Rectal smooth muscle tissue (tissue), 1 donor: ENCODE measurements at regions not wholly inside any gene's neighbourhood (a gene's known extent, or its start where the extent isn't known, plus 50 kb on each side); places are given as distances from the start of the nearest gene placed in this dataset.

ENCODE experiments used
- H3K27ac ChIP-seq: one replicate; pipeline ENCODE4 v1.7.0; 2013; ENCODE audit warnings: low read depth, low read length, inconsistent platforms
- H3K27me3 ChIP-seq: one replicate; pipeline ENCODE4 v1.7.0; 2013; ENCODE audit warnings: low read length; ENCODE audit not compliant: control insufficient read depth, insufficient read depth
- H3K36me3 ChIP-seq: one replicate; pipeline ENCODE4 v1.7.0; 2013; ENCODE audit warnings: low read length; ENCODE audit not compliant: control insufficient read depth, insufficient read depth
- H3K4me1 ChIP-seq: one replicate; pipeline ENCODE4 v1.7.0; 2013; ENCODE audit warnings: low read length; ENCODE audit not compliant: control insufficient read depth, insufficient read depth
- H3K4me3 ChIP-seq: one replicate; pipeline ENCODE4 v1.7.0; 2013; ENCODE audit warnings: low read length
- H3K9ac ChIP-seq: one replicate; pipeline ENCODE4 v1.7.0; 2013; ENCODE audit warnings: low read length

- Histone ChIP-seq H3K4me3 (no peak overlapping the region), H3K27me3 (no peaks in the 10 kb centered on the region), H3K9ac (no peak overlapping the region), H3K36me3 (no peaks in the 10 kb centered on the region), H3K4me1 (no peaks in the 10 kb centered on the region), H3K27ac (no peak overlapping the region)
Measured at GRCh38 chr10:125289461-125289860, 129.1 kb upstream of the CTBP2 start.

- H3K4me1 ChIP-seq: no peaks in the 10 kb centered on the region
- no peak overlapping the region for H3K4me3 ChIP-seq
- H3K9ac ChIP-seq: no peak overlapping the region
- H3K36me3 ChIP-seq: no peaks in the 10 kb centered on the region
- no peak overlapping the region for H3K27ac ChIP-seq
- no peaks in the 10 kb centered on the region for H3K27me3 ChIP-seq
Measured at GRCh38 chr10:125284875-125285597, 124.7 kb upstream of the CTBP2 start.

- Histone ChIP-seq H3K4me3 (no peak overlapping the region), H3K27me3 (no peaks in the 10 kb centered on the region), H3K4me1 (no peaks in the 10 kb centered on the region), H3K9ac (no peak overlapping the region), H3K36me3 (no peaks in the 10 kb centered on the region), H3K27ac (no peak overlapping the region)
Measured at GRCh38 chr10:125283836-125284614, 123.7 kb upstream of the CTBP2 start.

- no peaks in the 10 kb centered on the region for H3K36me3 ChIP-seq
- H3K27ac ChIP-seq: no peak overlapping the region
- H3K9ac ChIP-seq: no peak overlapping the region
- no peaks in the 10 kb centered on the region for H3K4me1 ChIP-seq
- H3K4me3 ChIP-seq: no peak overlapping the region
- no peaks in the 10 kb centered on the region for H3K27me3 ChIP-seq
Measured at GRCh38 chr10:125283191-125283835, 123.0 kb upstream of the CTBP2 start.

- Histone ChIP-seq H3K4me3 (no peak overlapping the region), H3K9ac (no peak overlapping the region), H3K36me3 (no peaks in the 10 kb centered on the region), H3K4me1 (no peaks in the 10 kb centered on the region), H3K27ac (no peak overlapping the region), H3K27me3 (no peaks in the 10 kb centered on the region)
Measured at GRCh38 chr10:125281091-125281490, 120.7 kb upstream of the CTBP2 start.

GRCh38 chr10:125276133-125276532, 115.8 kb upstream of the CTBP2 start:
- no peak overlapping the region for H3K27ac ChIP-seq
- H3K27me3 ChIP-seq: no peaks in the 10 kb centered on the region
- no peak overlapping the region for H3K4me3 ChIP-seq
- no peak overlapping the region for H3K9ac ChIP-seq
- H3K4me1 ChIP-seq: no peaks in the 10 kb centered on the region
- H3K36me3 ChIP-seq: no peaks in the 10 kb centered on the region

- H3K4me3 ChIP-seq: no peak overlapping the region
- H3K27ac ChIP-seq: no peak overlapping the region
- no peaks in the 10 kb centered on the region for H3K4me1 ChIP-seq
- no peaks in the 10 kb centered on the region for H3K27me3 ChIP-seq
- no peak overlapping the region for H3K9ac ChIP-seq
- no peaks in the 10 kb centered on the region for H3K36me3 ChIP-seq
Measured at GRCh38 chr10:125274961-125275360, 114.6 kb upstream of the CTBP2 start.

GRCh38 chr10:125273023-125273422, 112.7 kb upstream of the CTBP2 start:
- no peak overlapping the region for H3K27ac ChIP-seq
- H3K36me3 ChIP-seq: no peaks in the 10 kb centered on the region
- H3K27me3 ChIP-seq: no peaks in the 10 kb centered on the region
- H3K9ac ChIP-seq: no peak overlapping the region
- H3K4me1 ChIP-seq: no peaks in the 10 kb centered on the region
- H3K4me3 ChIP-seq: no peak overlapping the region

- no peaks in the 10 kb centered on the region for H3K27me3 ChIP-seq
- H3K27ac ChIP-seq: no peak overlapping the region
- no peaks in the 10 kb centered on the region for H3K36me3 ChIP-seq
- no peaks in the 10 kb centered on the region for H3K4me1 ChIP-seq
- H3K9ac ChIP-seq: no peak overlapping the region
- H3K4me3 ChIP-seq: no peak overlapping the region
Measured at GRCh38 chr10:125269716-125270115, 109.4 kb upstream of the CTBP2 start.

- H3K4me3 ChIP-seq: no peak overlapping the region
- no peak overlapping the region for H3K9ac ChIP-seq
- no peaks in the 10 kb centered on the region for H3K4me1 ChIP-seq
- no peak overlapping the region for H3K27ac ChIP-seq
- H3K36me3 ChIP-seq: no peaks in the 10 kb centered on the region
- no peaks in the 10 kb centered on the region for H3K27me3 ChIP-seq
Measured at GRCh38 chr10:125266966-125267365, 106.6 kb upstream of the CTBP2 start.

GRCh38 chr10:125266541-125266940, 106.2 kb upstream of the CTBP2 start:
- no peaks in the 10 kb centered on the region for H3K27me3 ChIP-seq
- H3K4me1 ChIP-seq: no peaks in the 10 kb centered on the region
- no peak overlapping the region for H3K27ac ChIP-seq
- no peak overlapping the region for H3K4me3 ChIP-seq
- no peak overlapping the region for H3K9ac ChIP-seq
- no peaks in the 10 kb centered on the region for H3K36me3 ChIP-seq

GRCh38 chr10:125265579-125265955, 105.2 kb upstream of the CTBP2 start:
- Histone ChIP-seq H3K36me3 (no peaks in the 10 kb centered on the region), H3K4me1 (no peaks in the 10 kb centered on the region), H3K27ac (no peak overlapping the region), H3K27me3 (no peaks in the 10 kb centered on the region), H3K4me3 (no peak overlapping the region), H3K9ac (no peak overlapping the region)
